ENCODE measurements at regions not wholly inside any gene's neighbourhood (a gene's known extent, or its start where the extent isn't known, plus 50 kb on each side); places are given as distances from the start of the nearest gene placed in this dataset.

DNA sequence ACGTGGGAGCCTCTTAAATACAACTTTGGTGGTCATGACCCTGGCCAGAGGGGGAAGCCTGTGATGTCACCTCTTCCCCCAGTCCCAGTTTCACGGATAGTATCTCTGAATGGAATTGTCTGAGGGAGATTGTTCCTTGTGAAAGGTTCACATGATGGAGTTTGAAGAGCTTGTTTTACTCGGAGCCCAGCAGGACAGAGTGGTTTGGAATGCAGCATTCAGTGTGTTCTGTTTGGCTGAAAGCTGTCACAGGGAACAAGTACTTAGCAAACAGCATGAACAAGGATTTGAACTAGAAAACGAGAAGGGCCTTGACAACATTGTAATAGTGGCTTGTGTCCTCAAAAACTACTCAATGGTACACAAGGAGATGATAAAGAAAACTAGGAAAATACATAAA lies 133.9 kb upstream of the CXorf66 start:
- no peak for DNase-seq
- H3K4me3 ChIP-seq (ENCODE audit: low read depth, low read length) = no peak overlapping the region
- H3K36me3 ChIP-seq = no peaks in the 10 kb centered on the region
- TF ChIP-seq, protein P1, sequence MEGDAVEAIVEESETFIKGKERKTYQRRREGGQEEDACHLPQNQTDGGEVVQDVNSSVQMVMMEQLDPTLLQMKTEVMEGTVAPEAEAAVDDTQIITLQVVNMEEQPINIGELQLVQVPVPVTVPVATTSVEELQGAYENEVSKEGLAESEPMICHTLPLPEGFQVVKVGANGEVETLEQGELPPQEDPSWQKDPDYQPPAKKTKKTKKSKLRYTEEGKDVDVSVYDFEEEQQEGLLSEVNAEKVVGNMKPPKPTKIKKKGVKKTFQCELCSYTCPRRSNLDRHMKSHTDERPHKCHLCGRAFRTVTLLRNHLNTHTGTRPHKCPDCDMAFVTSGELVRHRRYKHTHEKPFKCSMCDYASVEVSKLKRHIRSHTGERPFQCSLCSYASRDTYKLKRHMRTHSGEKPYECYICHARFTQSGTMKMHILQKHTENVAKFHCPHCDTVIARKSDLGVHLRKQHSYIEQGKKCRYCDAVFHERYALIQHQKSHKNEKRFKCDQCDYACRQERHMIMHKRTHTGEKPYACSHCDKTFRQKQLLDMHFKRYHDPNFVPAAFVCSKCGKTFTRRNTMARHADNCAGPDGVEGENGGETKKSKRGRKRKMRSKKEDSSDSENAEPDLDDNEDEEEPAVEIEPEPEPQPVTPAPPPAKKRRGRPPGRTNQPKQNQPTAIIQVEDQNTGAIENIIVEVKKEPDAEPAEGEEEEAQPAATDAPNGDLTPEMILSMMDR (IDR thresholded peaks at IDR 0.05; ENCODE audit: low read depth, low read length) = no peak
- no peaks in the 10 kb centered on the region for H3K9me3 ChIP-seq
- H3K27me3 ChIP-seq = no peaks in the 10 kb centered on the region
- H3K4me1 ChIP-seq = no peaks in the 10 kb centered on the region

DNA sequence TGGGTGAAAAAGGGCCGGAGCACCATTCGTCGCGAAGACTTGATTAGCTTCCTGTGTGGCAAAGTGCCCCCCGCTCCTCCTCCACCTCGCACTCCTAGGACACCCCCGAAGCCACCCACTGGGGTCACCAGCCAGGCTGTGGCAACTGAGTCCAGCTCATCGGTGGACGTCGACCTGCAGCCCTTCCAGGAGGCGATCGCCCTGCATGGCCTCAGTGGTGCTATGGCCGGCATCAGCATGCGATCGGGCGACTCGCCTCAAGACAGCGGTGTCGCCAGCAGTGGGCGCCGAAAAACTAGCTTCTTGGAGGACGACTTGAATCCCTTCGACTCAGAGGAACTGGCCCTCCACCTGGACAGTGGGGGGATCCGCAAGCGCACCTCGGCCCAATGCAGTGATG lies 126.8 kb upstream of the CXorf66 start:
- Histone ChIP-seq H3K4me1 (no peaks in the 10 kb centered on the region), H3K27me3 (peaks cover 11% of the 10 kb centered on the region; the same call in 1 of the 2 replicates), H3K9me3 (no peaks in the 10 kb centered on the region), H3K4me3 (ENCODE audit: low read depth, low read length) (no peak overlapping the region), H3K36me3 (no peaks in the 10 kb centered on the region)
- TF ChIP-seq, protein P1 (IDR thresholded peaks at IDR 0.05; ENCODE audit: low read depth, low read length) = no peak
- DNase-seq = no peak

DNA sequence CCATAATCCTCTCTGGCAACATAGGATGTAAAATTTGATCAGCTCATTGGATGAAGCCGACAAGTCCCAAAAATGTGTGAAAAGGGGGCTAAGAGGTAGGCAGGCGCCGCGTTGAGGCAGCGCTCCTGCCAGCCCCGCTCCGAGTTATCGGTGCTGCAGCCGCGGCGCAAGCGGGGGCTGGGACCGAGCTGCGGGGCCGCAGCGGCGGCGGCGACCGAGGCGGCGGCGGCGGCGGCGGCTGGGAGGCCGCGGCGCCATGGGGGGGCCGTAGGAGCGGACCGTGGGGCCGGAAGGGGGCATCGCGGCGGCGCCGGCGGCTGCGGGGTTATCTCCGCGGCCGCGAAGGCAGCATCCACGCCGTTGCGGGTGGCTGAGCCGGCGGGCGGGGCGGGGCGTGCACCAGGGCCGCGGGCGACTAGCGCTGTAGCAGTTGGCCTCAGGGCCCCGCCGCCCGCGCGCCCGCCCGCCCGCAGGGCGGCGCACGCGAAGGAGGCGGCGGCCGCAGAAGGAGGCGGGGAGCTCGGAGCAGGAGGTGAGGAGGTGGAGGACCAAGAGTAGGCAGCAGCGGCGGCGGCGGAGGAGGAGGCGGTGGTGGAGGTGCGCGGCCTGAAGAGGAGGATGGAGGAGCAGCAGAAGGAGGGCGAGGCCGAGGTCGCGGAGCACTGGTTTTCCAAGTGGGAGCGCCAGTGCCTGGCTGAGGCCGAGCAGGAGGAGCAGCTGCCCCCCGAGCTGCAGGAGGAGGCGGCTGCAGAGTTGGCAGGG lies 126.0 kb upstream of the CXorf66 start:
- Histone ChIP-seq H3K9me3 (no peaks in the 10 kb centered on the region), H3K4me1 (no peaks in the 10 kb centered on the region), H3K36me3 (no peaks in the 10 kb centered on the region), H3K4me3 (ENCODE audit: low read depth, low read length) (peak overlapping the region; percentile 23; the same call in 1 of the 2 replicates), H3K27me3 (peaks cover 11% of the 10 kb centered on the region; the same call in 1 of the 2 replicates)
- TF ChIP-seq, protein P1 (IDR thresholded peaks at IDR 0.05; ENCODE audit: low read depth, low read length) = no peak
- peak; percentile 26 for DNase-seq

DNA sequence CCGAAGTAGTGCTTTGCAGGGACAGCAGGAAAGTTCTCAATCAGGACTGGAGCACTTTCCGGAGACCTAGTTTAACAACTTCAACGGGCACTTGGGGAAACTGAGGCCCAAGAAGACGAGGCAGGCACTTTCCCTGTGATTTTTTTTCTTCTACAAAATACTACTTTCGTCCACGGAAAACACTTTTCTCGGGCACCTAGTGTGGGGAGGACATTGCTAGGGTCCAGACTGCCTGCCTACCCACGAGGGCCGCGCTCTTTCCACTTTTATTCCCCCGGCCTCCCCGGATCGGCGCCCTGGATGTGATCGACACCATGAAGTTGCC lies 125.4 kb upstream of the CXorf66 start:
- Histone ChIP-seq H3K4me1 (no peaks in the 10 kb centered on the region), H3K4me3 (ENCODE audit: low read depth, low read length) (peak overlapping the region; percentile 23; the same call in 1 of the 2 replicates), H3K27me3 (peaks cover 11% of the 10 kb centered on the region; the same call in 1 of the 2 replicates), H3K9me3 (no peaks in the 10 kb centered on the region), H3K36me3 (no peaks in the 10 kb centered on the region)
- TF ChIP-seq, protein P1 (IDR thresholded peaks at IDR 0.05; ENCODE audit: low read depth, low read length) = no peak
- DNase-seq = no peak

GRCh38 chrX:140088438-140088837 lies 123.1 kb upstream of the CXorf66 start:
- no peaks in the 10 kb centered on the region for H3K36me3 ChIP-seq
- peaks cover 11% of the 10 kb centered on the region; the same call in 1 of the 2 replicates for H3K27me3 ChIP-seq
- H3K4me1 ChIP-seq = no peaks in the 10 kb centered on the region
- DNase-seq = no peak
- H3K9me3 ChIP-seq = no peaks in the 10 kb centered on the region
- TF ChIP-seq, protein P1 (IDR thresholded peaks at IDR 0.05; ENCODE audit: low read depth, low read length) = no peak
- H3K4me3 ChIP-seq (ENCODE audit: low read depth, low read length) = no peak overlapping the region

DNA sequence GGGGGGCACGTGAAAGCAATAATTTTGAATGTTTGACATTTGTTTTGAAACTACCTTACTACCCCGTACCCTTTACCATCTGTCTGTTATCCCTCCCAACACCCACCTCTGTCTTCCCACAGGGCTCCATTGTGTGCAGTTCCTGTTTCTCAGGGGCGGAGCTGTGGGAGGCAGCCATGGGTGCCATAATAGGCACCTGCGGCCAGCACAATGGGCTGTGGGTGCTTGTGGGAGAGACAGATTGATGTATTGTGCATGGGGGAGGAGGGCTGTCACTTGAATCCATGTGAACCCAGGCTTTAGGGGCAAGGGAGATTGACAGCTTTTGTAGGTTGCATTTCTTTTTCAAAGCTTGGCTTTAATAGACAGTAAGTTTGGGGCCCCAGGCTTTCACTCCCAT lies 122.6 kb upstream of the CXorf66 start:
- Histone ChIP-seq H3K9me3 (no peaks in the 10 kb centered on the region), H3K27me3 (peaks cover 11% of the 10 kb centered on the region; the same call in 1 of the 2 replicates), H3K4me1 (no peaks in the 10 kb centered on the region), H3K4me3 (ENCODE audit: low read depth, low read length) (no peak overlapping the region), H3K36me3 (no peaks in the 10 kb centered on the region)
- no peak for DNase-seq
- TF ChIP-seq, protein P1 (IDR thresholded peaks at IDR 0.05; ENCODE audit: low read depth, low read length) = no peak
